Endodermal cell (in vitro differentiated cells): ENCODE measurements at regions not wholly inside any gene's neighbourhood (a gene's known extent, or its start where the extent isn't known, plus 50 kb on each side); places are given as distances from the start of the nearest gene placed in this dataset.

Experiments used
- DNase-seq: peaks from one replicate; pipeline ENCODE4 v3.0.0-alpha.2; 2017
- H3K27ac ChIP-seq: 2 replicates; pipeline ENCODE4 v1.5.1; 2013; ENCODE audit warnings: mild to moderate bottlenecking, low read depth, low read length, moderate library complexity
- H3K27me3 ChIP-seq: 2 replicates; pipeline ENCODE4 v1.6.1; 2013; ENCODE audit warnings: mild to moderate bottlenecking, low read length, moderate library complexity; ENCODE audit not compliant: insufficient read depth, control insufficient read depth, poor library complexity, severe bottlenecking
- H3K36me3 ChIP-seq: 2 replicates; pipeline ENCODE4 v1.7.0; 2013; ENCODE audit warnings: mild to moderate bottlenecking, low read length, moderate library complexity; ENCODE audit not compliant: control insufficient read depth, insufficient read depth
- H3K4me1 ChIP-seq: one replicate; pipeline ENCODE4 v1.7.0; 2013; ENCODE audit warnings: low read length; ENCODE audit not compliant: control insufficient read depth, insufficient read depth
- H3K4me3 ChIP-seq: 2 replicates; pipeline ENCODE4 v1.5.1; 2013; ENCODE audit warnings: mild to moderate bottlenecking, low read length, moderate library complexity
- H3K9ac ChIP-seq: 2 replicates; pipeline ENCODE4 v1.6.1; 2013; ENCODE audit warnings: mild to moderate bottlenecking, low read length, moderate library complexity; ENCODE audit not compliant: poor library complexity, severe bottlenecking; ENCODE audit errors: extremely low read depth
- H3K9me3 ChIP-seq: 2 replicates; pipeline ENCODE4 v1.6.1; 2013; ENCODE audit warnings: mild to moderate bottlenecking, low read length, moderate library complexity; ENCODE audit not compliant: control insufficient read depth
- H3K27ac Mint-ChIP-seq: 2 replicates; pipeline ENCODE4 v1.8.0; 2020; ENCODE audit warnings: mixed read lengths
- H3K27me3 Mint-ChIP-seq: 2 replicates; pipeline ENCODE4 v1.8.0; 2021; ENCODE audit warnings: mild to moderate bottlenecking, mixed read lengths; ENCODE audit not compliant: insufficient read depth
- H3K36me3 Mint-ChIP-seq: 2 replicates; pipeline ENCODE4 v1.8.0; 2020; ENCODE audit warnings: low read depth, mixed read lengths
- H3K4me1 Mint-ChIP-seq: 2 replicates; pipeline ENCODE4 v1.8.0; 2020; ENCODE audit warnings: mixed read lengths
- H3K4me3 Mint-ChIP-seq: 2 replicates; pipeline ENCODE4 v1.8.0; 2020; ENCODE audit warnings: mild to moderate bottlenecking, moderate library complexity, mixed read lengths
- H3K9me3 Mint-ChIP-seq: 2 replicates; pipeline ENCODE4 v1.8.0; 2020; ENCODE audit warnings: mild to moderate bottlenecking, mixed read lengths
- CTCF ChIP-seq: fragments of 200-600 bp; sonication (generic); conservative IDR thresholded peaks from 2 replicates; pipeline ENCODE4 v1.5.0; 2021; ENCODE audit warnings: antibody characterized with exemption, mild to moderate bottlenecking
- WGBS, 2 experiments: methylation state at CpG; one replicate each; pipeline versions ENCODE4 v1.1.5 to v1.1.7; 2013; ENCODE audit warnings: missing lambda C conversion rate in 2 of 2, mixed read lengths in 1 of 2; ENCODE audit not compliant: insufficient coverage in 1 of 2, insufficient read length in 1 of 2; 5-methylcytosine and 5-hydroxymethylcytosine counted together

DNA sequence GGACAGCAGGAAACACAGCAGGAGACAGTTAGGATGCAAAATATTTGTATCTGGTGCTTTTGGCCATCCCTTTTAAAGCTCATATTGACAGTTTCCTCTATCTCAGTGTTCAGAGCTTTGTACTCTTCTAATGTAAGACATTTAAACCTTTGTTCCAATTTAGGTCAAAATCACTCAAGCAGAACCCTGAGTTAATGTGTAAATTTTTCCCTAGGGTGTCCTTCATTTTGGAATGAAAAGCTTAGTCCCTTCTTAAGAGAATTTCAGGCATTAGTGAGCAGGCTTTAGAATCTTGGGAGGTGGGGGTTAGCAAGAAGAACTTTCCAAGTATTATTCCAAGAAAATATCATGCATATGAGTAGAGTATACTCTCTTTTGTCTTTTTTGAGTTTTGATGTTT lies 188.7 kb downstream of the GBA3 start:
- H3K4me1 Mint-ChIP-seq = no peaks in the 10 kb centered on the region
- H3K4me3 Mint-ChIP-seq = no peak overlapping the region
- H3K27ac Mint-ChIP-seq = no peak overlapping the region

DNA sequence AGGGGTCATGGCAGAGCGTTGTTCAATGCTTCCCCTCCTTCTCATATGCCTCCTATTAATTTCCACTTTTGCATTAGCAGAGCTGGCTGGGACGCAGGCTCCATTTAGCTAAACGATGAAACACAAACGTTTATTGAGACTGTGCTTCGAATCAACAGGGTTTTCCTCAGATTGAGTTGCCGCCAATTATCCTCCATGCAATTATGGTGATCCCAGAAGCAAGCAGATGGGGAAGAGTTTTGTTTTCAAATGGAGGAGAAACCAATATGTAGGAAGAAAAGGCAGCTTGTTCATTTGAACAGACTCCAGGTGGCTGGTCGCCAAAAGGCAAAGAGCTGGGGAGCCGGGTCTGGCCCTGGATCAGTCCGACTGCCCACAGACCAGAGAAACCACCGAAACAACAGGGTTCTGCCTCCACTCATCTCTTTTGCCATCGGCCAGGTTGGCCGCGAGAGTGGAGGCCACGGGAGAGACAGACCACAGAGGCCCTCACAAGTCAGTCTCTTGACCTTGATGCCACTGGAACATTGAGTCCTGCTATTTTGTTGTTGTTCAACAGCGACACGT lies 184.8 kb downstream of the GBA3 start:
- Mint-ChIP-seq H3K27me3 (no peaks in the 10 kb centered on the region), H3K36me3 (no peaks in the 10 kb centered on the region), H3K4me3 (no peak overlapping the region), H3K4me1 (no peaks in the 10 kb centered on the region), H3K27ac (no peak overlapping the region), H3K9me3 (no peaks in the 10 kb centered on the region)
- DNase-seq = no peak
- Histone ChIP-seq H3K9ac (no peak overlapping the region), H3K27me3 (no peaks in the 10 kb centered on the region), H3K36me3 (no peaks in the 10 kb centered on the region), H3K9me3 (peaks cover 6% of the 10 kb centered on the region), H3K27ac (no peak overlapping the region), H3K4me1 (no peaks in the 10 kb centered on the region), H3K4me3 (no peak overlapping the region)
- 84 to 88% methylated on average over 7 to 16 of the region's 16 CpGs for WGBS, 2 experiments
- no peak for TF ChIP-seq CTCF

More for the DNA sequence above, 188.7 kb downstream of the GBA3 start:
- no peak for DNase-seq
- H3K27me3 Mint-ChIP-seq = no peaks in the 10 kb centered on the region
- no peak overlapping the region for H3K27ac ChIP-seq
- no peaks in the 10 kb centered on the region for H3K4me1 ChIP-seq
- H3K9ac ChIP-seq = no peak overlapping the region
- peaks cover 37% of the 10 kb centered on the region for H3K9me3 ChIP-seq
- TF ChIP-seq CTCF = no peak
- H3K27me3 ChIP-seq = no peaks in the 10 kb centered on the region
- peaks cover 16% of the 10 kb centered on the region for H3K9me3 Mint-ChIP-seq
- no peak overlapping the region for H3K4me3 ChIP-seq
- no peaks in the 10 kb centered on the region for H3K36me3 Mint-ChIP-seq
- no peaks in the 10 kb centered on the region for H3K36me3 ChIP-seq

GRCh38 chr4:22876270-22876669 lies 183.5 kb downstream of the GBA3 start:
- WGBS, 2 experiments = 83 to 90% methylated on average over 1 to 2 of the region's 2 CpGs
- H3K27ac ChIP-seq = no peak overlapping the region
- no peaks in the 10 kb centered on the region for H3K27me3 Mint-ChIP-seq
- no peak overlapping the region for H3K4me3 Mint-ChIP-seq
- H3K9me3 ChIP-seq = no peaks in the 10 kb centered on the region
- H3K4me1 Mint-ChIP-seq = no peaks in the 10 kb centered on the region
- no peaks in the 10 kb centered on the region for H3K36me3 ChIP-seq
- no peaks in the 10 kb centered on the region for H3K27me3 ChIP-seq
- DNase-seq = no peak
- TF ChIP-seq CTCF = no peak
- no peaks in the 10 kb centered on the region for H3K9me3 Mint-ChIP-seq
- H3K9ac ChIP-seq = no peak overlapping the region
- no peak overlapping the region for H3K4me3 ChIP-seq
- H3K4me1 ChIP-seq = no peaks in the 10 kb centered on the region
- H3K36me3 Mint-ChIP-seq = no peaks in the 10 kb centered on the region
- no peak overlapping the region for H3K27ac Mint-ChIP-seq
